ENCODE measurements at regions not wholly inside any gene's neighbourhood (a gene's known extent, or its start where the extent isn't known, plus 50 kb on each side); places are given as distances from the start of the nearest gene placed in this dataset.
"Not testable (repeated sequence)": the region's sequence is repeated elsewhere in the genome, so short reads cannot be mapped to it uniquely, and the experiment has no call there.

GRCh38 chr1:74869702-74870101, 136.8 kb downstream of the TYW3 start:
- FAIRE-seq (no peak), DNase-seq (ENCODE audit: insufficient read length, low spot score) (no peak)
- no peak for TF ChIP-seq CTCF (IDR thresholded peaks at IDR 0.05; ENCODE audit: insufficient read depth, missing control alignments)

GRCh38 chr1:74877366-74877765, 144.4 kb downstream of the TYW3 start:
- not testable (repeated sequence) for DNase-seq (ENCODE audit: insufficient read length, low spot score); FAIRE-seq

GRCh38 chr1:74895411-74895810, 162.5 kb downstream of the TYW3 start:
- FAIRE-seq, result no peak
- TF ChIP-seq CTCF (IDR thresholded peaks at IDR 0.05; ENCODE audit: insufficient read depth, missing control alignments), result no peak
- no peak for DNase-seq (ENCODE audit: insufficient read length, low spot score)

- DNase-seq (ENCODE audit: insufficient read length, low spot score) (no peak), FAIRE-seq (no peak)
- no peak for TF ChIP-seq CTCF (IDR thresholded peaks at IDR 0.05; ENCODE audit: insufficient read depth, missing control alignments)
Measured at GRCh38 chr1:74908131-74908530, 175.2 kb downstream of the TYW3 start.

- DNase-seq (ENCODE audit: insufficient read length, low spot score), result no peak
- no peak for TF ChIP-seq CTCF (IDR thresholded peaks at IDR 0.05; ENCODE audit: insufficient read depth, missing control alignments)
- FAIRE-seq, result no peak
Measured at GRCh38 chr1:74908797-74909196, 175.8 kb downstream of the TYW3 start.

- FAIRE-seq (no peak), DNase-seq (ENCODE audit: insufficient read length, low spot score) (no peak)
- TF ChIP-seq CTCF (IDR thresholded peaks at IDR 0.05; ENCODE audit: insufficient read depth, missing control alignments), result no peak
Measured at GRCh38 chr1:74913978-74914377, 181.0 kb downstream of the TYW3 start.

GRCh38 chr1:74933500-74933899, 200.5 kb downstream of the TYW3 start:
- no peak for DNase-seq (ENCODE audit: insufficient read length, low spot score)
- no peak for TF ChIP-seq CTCF (IDR thresholded peaks at IDR 0.05; ENCODE audit: insufficient read depth, missing control alignments)
- FAIRE-seq, result no peak

- TF ChIP-seq CTCF (IDR thresholded peaks at IDR 0.05; ENCODE audit: insufficient read depth, missing control alignments), result no peak
- DNase-seq (ENCODE audit: insufficient read length, low spot score) (no peak), FAIRE-seq (no peak)
Measured at GRCh38 chr1:74935446-74935845, 198.7 kb upstream of the LHX8 start.
